NCI-H748 (cell line): ENCODE measurements at regions not wholly inside any gene's neighbourhood (a gene's known extent, or its start where the extent isn't known, plus 50 kb on each side); places are given as distances from the start of the nearest gene placed in this dataset.
"Not testable (repeated sequence)": the region's sequence is repeated elsewhere in the genome, so short reads cannot be mapped to it uniquely, and the experiment has no call there.

ENCODE experiments used
- DNase-seq: peaks from one replicate; lab custom pipeline; 2025; ENCODE audit not compliant: unreplicated experiment; lab: John Stamatoyannopoulos, UW

- DNase-seq: not testable (repeated sequence)
Observed at GRCh38 chr1:83274656-83275055, 724.3 kb downstream of the TTLL7 start.

- not testable (repeated sequence) for DNase-seq
Observed at GRCh38 chr1:83272484-83272883, 726.4 kb downstream of the TTLL7 start.

GRCh38 chr1:83271834-83272233 lies 727.1 kb downstream of the TTLL7 start:
- not testable (repeated sequence) for DNase-seq

GRCh38 chr1:83270801-83271200 lies 728.1 kb downstream of the TTLL7 start:
- DNase-seq: not testable (repeated sequence)

GRCh38 chr1:83263808-83264207 lies 735.1 kb downstream of the TTLL7 start:
- peak; percentile 46 for DNase-seq

- DNase-seq: not testable (repeated sequence)
Observed at GRCh38 chr1:83251687-83252086, 747.2 kb downstream of the TTLL7 start.

- DNase-seq: peak; percentile 87
Observed at GRCh38 chr1:83246780-83247179, 752.2 kb downstream of the TTLL7 start.

- not testable (repeated sequence) for DNase-seq
Observed at GRCh38 chr1:83244832-83245231, 754.1 kb downstream of the TTLL7 start.

GRCh38 chr1:83239568-83239967 lies 759.4 kb downstream of the TTLL7 start:
- DNase-seq: not testable (repeated sequence)

GRCh38 chr1:83238654-83239053 lies 760.3 kb downstream of the TTLL7 start:
- DNase-seq: not testable (repeated sequence)

- DNase-seq: not testable (repeated sequence)
Observed at GRCh38 chr1:83219788-83220187, 779.1 kb downstream of the TTLL7 start.

- not testable (repeated sequence) for DNase-seq
Observed at GRCh38 chr1:83218036-83218716, 780.8 kb downstream of the TTLL7 start.

- peak; percentile 50 for DNase-seq
Observed at GRCh38 chr1:83214317-83214716, 784.6 kb downstream of the TTLL7 start.

GRCh38 chr1:83213648-83214047 lies 785.3 kb downstream of the TTLL7 start:
- DNase-seq: not testable (repeated sequence)

- DNase-seq: not testable (repeated sequence)
Observed at GRCh38 chr1:83212033-83212432, 786.9 kb downstream of the TTLL7 start.

GRCh38 chr1:83208540-83208939 lies 790.4 kb downstream of the TTLL7 start:
- DNase-seq: peak; percentile 68

GRCh38 chr1:83194610-83195009 lies 804.3 kb downstream of the TTLL7 start:
- not testable (repeated sequence) for DNase-seq

GRCh38 chr1:83182033-83182728 lies 816.8 kb downstream of the TTLL7 start:
- peak; percentile 83 for DNase-seq

GRCh38 chr1:83180621-83181020 lies 818.3 kb downstream of the TTLL7 start:
- DNase-seq: peak; percentile 58

- DNase-seq: not testable (repeated sequence)
Observed at GRCh38 chr1:83167634-83168033, 831.3 kb downstream of the TTLL7 start.

- DNase-seq: peak; percentile 88
Observed at GRCh38 chr1:83163879-83164475, 835.0 kb downstream of the TTLL7 start.

GRCh38 chr1:83158924-83159323 lies 840.0 kb downstream of the TTLL7 start:
- DNase-seq: not testable (repeated sequence)
